ENCODE measurements at regions not wholly inside any gene's neighbourhood (a gene's known extent, or its start where the extent isn't known, plus 50 kb on each side); places are given as distances from the start of the nearest gene placed in this dataset.
"Not testable (repeated sequence)": the region's sequence is repeated elsewhere in the genome, so short reads cannot be mapped to it uniquely, and the experiment has no call there.

DNA sequence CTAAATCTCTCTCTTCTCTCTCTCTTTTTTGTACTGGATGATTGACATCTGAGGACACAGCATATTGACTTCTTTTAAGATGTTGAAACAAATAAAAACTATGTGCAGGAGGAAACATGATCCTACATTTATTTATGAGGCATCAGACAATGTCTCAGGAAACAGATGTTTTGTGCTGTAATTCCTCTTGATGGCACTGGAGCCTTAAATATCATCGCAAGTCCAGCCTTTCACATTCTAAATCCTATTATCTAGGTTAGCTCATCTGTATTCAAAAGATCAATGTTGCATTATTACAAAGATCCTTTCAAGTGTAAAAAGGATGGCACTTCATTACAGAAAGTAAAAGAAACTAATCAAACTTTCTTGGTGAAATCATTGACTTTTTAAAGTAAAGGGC is 63.9 kb downstream of the MAT2B start:
- DNase-seq (ENCODE audit: low read depth in 3 of 3), result no peak

DNA sequence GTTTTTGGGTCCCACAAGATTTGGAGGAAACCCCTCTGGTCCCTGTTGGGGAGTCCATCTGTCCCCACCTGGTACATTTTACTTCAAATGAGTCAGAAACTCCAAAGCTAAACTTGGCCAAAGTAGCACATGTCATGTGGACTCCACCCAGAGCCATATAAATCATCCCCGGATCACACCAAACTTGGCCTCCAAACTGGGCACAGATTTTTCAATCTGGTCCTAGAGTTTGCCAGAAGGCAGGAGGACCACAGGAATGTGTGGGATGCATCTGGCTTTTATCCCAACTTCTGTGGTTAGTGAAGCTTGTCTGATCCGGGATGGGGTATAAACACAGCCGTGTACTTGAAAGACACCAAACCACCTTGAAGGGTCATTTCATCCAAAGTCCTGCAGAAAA is 66.3 kb downstream of the MAT2B start:
- no peak for DNase-seq (ENCODE audit: low read depth in 3 of 3)

DNA sequence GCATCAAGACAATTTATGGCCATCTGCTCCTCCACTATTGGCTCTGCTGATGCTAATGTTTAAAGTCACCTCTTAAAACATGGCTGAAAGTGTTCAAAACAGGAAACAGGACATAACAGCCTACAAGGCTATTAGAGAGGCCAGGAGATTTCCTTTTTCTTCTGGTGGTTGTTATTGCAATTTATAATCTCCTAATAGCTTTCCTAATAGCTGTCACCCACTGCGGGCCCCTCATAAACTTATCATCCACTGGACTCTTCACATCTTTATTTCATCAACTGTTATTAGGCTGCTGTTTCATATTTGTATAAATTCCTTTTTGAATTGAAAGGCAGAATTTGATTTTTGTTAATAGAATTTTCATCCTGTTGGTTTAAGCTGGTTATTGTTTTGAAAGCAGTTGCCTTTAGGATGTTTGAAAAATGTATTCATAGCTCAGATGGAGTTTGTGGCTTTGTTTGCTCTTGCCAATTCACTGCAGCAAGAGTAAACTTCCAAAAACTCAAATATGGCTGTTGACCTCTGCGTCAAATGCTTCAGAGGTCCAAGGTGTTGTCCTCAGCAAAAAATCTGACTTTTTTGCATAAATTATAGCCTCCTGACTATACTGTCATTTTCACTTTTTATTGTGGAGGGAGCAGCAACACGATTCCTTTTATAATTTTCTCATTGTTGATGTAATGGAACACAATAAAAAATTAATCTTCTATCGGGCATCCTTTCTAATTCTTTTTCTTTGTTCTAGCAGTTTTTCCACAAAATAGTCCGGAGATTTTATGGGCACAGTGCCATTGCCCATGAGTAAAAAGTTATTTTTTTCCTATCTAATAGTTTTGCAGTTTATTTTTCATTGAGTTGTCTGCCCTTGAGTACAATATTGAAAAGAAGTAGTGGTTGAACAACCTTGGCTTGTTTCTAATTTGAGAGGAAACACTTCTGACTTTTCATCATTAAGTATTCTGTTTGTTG is 69.3 kb downstream of the MAT2B start:
- DNase-seq (ENCODE audit: low read depth in 3 of 3), result no peak

DNA sequence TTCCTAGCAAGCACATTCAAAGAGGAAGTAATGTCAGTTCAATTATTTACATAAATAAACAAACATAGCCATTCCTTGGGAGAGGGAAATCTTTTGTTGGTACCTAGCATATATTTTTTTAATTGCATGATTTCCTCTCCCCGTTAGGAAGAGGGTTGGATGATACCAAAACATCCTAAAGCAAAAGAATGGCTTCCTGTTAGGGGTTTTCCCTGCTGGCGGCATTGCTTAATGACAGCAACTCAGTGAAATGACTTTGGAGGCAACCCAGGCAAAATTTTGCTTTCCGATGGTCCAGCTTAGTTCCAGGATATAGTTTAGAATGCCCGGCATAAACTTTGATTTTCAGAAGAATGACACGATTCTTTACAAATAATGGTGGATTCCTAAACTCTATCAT is 73.2 kb downstream of the MAT2B start:
- no peak for DNase-seq (ENCODE audit: low read depth in 3 of 3)

DNA sequence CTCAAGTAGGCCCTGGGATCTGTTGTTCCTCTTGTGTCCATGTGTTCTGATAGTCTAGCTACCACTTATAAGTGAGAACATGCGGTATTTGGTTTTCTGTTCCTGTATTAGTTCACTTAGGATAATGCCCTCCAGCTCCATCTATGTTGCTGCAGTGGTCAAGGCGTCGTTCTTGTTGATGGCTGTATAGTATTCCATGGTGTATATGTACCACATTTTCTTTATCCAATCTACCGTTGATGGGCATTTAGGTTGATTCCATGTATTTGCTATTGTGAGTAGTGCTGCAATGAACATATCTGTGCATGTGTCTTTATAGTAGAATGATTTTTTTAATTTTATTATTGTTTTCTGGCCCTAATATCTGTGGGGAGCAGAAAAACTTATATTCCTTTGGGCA is 74.3 kb downstream of the MAT2B start:
- DNase-seq (ENCODE audit: low read depth in 3 of 3), result no peak

DNA sequence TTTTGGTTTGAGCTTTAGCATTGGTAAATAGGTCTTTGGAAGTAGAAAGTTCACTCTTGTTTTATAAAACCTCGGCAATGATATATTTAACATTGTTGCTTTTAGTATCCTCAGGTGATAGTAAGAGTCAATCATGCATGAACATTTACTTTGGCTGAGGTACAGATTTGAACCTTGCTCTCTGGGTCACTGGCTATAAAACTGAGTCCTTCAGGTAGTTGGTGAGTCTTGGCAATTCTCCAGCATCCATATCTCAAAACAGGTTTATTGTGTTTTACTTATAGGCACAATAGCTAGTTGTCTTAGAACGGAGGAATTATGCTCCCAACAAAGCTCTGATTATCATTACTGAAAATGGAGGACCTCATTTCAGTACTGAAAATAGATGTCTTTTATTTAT is 75.1 kb downstream of the MAT2B start:
- no peak for DNase-seq (ENCODE audit: low read depth in 3 of 3)

DNA sequence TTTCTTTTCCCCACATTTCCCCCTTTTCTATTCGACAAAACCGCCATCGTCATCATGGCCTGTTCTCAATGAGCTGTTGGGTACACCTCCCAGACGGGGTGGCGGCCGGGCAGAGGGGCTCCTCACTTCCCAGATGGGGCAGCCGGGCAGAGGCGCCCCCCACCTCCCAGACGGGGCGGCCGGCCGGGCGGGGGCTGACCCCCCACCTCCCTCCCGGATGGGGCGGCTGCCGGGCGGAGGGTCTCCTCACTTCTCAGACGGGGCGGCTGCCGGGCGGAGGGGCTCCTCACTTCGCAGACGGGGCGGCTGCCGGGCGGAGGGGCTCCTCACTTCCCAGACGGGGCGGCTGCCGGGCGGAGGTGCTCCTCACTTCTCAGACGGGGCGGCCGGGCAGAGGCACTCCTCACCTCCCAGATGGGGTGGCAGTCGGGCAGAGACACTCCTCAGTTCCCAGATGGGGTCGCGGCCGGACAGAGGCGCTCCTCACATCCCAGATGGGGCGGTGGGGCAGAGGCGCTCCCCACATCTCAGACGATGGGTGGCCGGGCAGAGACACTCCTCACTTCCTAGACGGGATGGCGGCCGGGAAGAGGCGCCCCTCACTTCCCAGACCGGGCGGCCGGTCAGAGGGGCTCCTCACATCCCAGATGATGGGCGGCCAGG is 78.2 kb downstream of the MAT2B start:
- DNase-seq (ENCODE audit: low read depth in 3 of 3), result not testable (repeated sequence)

DNA sequence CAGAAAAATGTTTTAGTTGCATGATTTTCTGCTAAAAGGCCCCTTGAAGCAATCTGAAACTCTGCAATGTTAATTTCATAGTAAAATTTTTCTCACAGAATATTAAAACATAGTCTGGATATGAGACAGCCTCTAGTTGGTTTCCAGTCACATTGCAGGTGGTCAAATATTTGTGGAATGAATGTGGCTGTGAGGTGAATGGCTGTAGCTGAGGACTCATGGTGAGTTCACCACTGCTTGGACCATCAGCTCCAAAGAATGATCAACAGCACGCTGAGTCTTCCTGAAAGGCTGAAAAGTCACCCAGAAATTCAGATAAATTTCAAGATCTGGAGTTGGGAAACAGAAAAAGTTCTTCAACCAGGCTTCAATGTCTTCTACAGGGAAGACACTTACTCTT is 79.8 kb downstream of the MAT2B start:
- no peak for DNase-seq (ENCODE audit: low read depth in 3 of 3)

DNA sequence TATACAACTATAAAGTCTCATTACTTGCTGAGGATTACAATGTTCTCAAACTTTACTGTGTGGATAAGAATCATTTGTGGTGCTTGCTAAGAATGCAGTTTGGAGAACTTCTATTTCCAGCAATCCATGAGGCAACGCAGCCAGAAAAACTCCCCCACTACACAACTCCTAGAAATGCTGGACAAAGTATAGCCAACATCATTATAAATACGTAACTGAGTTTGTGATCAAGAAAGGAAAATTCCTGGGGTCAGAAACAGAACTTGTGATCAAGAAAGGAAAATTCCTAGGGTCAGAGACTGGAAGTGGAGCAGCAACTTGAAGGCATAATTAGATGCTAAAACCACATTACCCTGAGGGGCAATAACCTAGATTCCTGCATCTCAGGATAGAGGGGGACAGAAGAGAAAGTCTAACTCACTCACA is 81.1 kb downstream of the MAT2B start:
- DNase-seq (ENCODE audit: low read depth in 3 of 3), result no peak

DNA sequence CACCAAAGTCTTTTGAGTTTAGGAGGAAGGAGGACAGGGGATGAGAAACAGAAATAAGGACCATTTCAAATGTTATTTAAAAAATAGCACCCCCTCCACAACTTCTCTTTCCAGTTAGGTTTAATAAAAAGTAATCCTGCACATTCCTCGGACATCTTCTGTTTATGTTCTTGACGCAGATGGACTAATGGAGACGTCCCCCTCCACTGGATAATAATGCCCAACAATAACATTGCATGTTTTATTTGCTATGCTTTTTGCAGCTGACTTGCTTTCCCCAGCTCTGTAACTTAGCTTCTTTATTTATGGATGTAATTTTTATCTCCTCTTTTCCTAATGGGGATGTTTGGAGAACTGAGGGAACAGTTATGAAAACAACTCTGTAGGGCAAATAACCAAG is 89.5 kb downstream of the MAT2B start:
- DNase-seq (ENCODE audit: low read depth in 3 of 3), result no peak

DNA sequence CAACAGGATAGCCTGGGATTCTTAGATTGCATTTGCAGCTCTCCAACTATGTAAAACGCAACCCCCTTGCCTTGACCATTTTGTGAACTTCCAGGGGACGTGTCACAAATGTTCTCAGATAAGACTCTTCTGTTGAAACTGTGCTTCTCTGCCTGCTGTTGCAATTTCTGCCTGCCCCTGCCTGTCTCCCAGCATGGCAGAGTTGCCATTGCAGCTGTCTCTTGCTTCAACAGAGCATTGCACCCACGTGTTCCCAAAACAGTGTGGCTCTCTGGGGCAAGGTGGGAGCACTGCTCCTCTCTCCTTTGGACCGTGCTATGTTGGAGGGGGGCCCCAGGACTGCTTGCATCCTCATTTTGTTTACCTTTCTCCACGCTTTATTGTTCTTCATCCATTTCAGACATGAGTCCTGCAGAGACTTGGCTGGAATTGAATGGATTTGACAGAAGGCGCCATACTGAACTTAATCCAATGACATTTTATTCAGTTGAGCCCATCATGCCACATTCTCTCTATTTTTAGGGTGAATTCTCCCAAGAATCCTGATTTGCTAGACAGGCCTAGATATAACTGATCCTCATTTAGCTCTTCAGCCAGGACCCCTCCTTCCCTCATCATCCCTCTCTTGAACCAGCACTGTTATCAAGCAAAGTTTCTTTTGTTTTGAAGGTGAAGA is 90.7 kb downstream of the MAT2B start:
- no peak for DNase-seq (ENCODE audit: low read depth in 3 of 3)

DNA sequence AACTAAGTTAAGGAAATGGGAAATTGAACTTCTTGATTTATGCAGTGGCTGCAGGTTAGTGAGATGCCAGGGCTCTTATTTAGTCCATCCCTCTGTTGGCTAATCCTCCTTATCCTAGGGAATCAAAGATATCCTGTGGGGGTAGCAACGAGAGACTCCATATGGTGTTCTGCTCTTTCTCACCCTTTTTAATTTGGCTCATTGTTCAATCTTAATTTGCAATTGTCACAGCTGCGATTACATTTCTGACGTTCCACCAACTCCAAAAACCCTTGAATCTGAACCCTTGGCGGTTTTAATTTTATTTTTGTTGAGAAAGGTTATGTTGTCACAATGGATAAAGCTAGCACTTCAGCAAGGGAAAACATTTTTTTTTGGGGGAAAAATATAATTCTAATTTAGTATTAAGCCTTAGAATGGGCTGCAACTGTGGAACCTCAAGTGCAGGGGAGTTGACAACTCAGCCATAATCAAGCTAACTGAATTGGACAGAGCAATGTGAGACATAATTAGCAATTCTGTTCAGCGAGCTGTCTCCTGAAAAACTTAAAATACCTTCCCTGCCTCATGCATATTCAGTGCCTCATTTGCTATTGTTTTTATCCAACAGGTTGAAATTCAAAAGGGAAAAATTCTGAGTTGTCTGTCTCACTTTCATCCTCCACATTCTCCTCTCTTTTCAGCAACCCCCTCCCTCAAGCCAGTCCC is 91.3 kb downstream of the MAT2B start:
- no peak for DNase-seq (ENCODE audit: low read depth in 3 of 3)

DNA sequence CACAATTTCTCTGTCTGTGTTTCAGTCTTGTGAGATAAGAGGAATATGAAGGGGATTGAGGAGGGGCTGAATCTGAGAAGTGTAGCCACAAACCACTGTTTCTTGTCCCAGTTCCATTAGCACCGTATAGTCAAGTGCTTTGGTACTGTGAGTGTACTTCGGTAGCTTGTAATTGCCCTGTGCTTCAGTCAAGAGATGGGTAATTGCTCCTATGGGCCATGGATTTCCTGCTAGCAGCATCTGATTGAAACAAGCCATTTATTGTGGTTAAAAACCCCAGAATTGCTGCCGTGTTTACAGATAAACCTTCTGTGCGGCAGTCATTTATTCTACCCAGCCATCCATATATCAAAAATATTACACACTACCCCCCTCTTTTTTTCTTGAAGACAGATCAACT is 98.6 kb downstream of the MAT2B start:
- no peak for DNase-seq (ENCODE audit: low read depth in 3 of 3)

DNA sequence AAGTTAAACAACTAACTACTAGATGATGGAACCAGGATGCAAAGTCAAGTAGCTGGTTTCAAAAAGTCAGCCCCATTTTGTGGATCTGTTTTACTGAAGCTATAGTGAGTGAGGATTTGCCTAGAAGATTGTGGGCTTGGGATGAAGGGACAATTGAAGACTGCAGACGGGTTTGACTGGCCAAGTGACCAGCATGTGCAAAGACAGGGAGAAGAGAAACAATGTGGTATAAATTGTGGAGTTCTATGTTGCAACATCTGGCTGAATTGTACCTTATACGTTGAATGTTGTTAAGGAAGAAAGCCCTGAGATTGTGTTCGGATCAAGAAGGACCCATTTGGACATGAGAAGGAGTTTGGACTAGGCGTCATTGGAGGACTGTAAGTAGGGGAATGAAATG is 101.8 kb downstream of the MAT2B start:
- DNase-seq (ENCODE audit: low read depth in 3 of 3), result no peak

DNA sequence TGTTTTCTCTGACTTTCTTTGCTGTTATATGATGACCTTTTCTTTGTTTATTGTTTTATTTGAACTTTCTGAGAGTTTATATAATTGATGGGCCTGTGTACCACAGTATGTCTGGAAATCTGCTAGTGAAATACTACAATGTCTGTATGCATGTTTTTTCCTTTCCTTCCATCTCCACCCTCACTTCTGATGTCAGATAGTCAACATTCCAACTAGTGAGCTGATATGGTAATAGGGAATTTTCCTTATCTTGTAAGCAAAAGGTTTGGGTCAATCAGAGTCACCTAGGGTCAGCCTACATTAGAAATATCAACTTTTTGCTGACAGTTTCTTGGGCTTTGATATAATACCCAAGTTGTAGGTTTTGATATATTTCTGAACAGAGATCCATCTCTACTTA is 103.2 kb downstream of the MAT2B start:
- DNase-seq (ENCODE audit: low read depth in 3 of 3), result no peak

DNA sequence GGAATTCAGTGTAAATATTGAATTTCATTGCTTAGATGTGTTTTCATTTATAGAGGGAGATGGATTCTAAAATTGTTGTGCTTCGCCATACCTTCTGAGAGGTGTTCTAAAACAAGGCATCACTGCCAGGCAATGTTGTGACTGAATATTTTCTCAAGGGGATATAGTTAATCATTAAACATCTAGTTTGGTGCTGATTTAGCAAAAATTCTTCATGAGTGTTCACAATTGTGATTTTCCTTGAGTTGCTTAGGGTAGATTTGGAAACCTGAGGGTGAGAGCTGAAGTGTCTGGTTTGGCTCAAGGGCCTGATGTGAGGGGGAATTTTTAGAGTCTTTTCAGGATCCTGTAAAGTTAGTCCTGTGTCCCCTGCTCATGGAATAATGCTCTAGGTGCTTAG is 104.5 kb downstream of the MAT2B start:
- DNase-seq (ENCODE audit: low read depth in 3 of 3), result no peak

DNA sequence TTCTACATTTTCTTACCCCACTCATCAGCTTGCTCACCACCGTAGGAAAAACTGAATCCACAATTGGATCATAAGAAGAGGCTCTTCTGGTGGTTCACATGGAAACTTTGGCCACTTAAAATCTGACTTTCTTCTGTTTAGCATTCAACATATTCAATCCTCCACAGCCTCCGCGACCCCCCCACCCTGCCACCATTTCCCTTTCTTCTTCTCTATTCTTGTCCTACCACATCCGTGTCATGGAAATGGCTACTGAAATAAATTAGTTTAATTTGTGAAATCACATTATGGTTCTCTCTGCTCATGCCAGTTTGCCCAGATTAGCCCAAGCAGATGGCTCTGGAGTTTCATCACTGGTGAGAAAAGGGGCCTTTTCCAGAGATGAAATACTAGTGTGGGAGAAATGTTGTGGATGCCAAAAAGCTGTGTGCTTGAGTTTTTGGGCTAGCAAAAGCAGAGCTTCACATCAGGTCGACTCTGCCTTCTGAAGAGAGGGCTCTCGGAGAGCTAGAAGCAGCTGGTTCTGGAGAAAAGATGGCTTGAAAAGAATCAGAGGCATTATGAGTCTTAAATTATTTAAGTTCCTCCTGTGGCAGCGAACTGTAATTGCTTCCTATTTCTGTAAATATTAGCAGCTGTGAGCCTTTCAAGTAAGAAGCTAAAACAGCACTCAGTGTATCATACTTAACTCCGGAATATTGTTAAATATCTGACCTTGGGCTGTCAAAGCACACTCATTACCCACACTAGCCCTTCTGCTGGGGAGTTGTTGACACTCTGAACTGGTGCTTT is 107.1 kb downstream of the MAT2B start:
- no peak for DNase-seq (ENCODE audit: low read depth in 3 of 3)

DNA sequence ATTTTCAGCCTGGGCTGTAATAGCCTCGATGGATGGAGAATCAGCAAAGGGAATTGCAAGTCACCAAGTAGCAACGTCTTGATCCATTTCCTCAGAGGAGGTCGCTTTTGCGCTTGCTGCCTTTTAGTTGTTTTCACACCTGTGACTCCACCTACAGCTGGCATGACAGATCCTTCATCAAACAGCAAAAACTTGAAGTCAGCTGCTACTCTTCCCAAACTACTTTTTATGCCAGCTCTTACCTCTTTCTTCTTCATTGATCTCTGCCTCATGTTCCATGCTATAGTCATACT is 107.7 kb downstream of the MAT2B start:
- no peak for DNase-seq (ENCODE audit: low read depth in 3 of 3)

DNA sequence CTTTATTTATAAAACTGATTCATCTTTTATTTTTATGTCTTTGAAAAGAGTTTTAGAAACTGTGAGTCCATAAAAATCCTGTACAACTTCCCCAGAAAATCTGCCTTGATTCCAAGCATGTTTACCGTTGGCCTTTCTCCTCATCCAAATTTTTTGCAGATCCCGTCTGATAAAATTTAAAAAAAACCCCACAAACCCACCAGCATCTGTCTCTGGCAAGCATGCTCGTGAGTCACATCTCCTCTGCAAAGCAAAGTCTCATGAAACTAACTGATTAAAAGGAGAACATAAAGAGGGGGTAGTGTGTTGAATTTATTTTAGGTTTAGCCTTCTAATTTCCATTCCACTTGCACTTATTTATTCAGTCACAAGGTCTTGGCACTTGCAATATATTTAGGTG is 109.4 kb downstream of the MAT2B start:
- DNase-seq (ENCODE audit: low read depth in 3 of 3), result no peak

DNA sequence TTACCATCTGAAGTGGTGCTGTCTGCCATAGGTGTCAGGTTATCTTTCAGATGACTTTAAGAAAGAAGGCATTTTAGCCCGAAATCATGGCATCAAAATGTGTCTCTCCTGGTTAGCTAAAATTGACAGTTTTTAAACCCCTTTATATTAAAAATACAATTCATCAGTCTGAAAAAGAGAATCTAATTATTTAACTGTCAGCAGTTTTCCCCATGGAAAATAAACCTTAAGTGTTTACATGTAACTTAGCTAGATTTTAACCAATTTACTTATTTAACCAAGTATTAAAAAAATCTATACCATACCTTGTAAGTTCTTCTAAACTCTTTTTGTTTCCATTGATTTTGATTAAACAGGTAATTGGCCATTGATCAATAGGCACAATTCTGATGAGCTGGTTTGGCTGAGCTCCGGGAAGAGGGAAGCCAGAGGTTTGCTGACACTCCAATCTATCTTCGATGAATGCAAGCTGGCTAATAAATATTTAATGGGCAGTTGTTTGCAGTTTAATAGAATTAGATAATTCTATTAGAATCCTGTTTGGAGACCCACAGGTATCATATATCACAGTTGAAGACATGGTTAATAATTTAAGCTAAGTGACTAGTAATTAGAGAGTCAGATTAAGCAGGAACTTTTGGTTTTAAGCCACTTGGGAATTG is 114.0 kb downstream of the MAT2B start:
- DNase-seq (ENCODE audit: low read depth in 3 of 3), result no peak

DNA sequence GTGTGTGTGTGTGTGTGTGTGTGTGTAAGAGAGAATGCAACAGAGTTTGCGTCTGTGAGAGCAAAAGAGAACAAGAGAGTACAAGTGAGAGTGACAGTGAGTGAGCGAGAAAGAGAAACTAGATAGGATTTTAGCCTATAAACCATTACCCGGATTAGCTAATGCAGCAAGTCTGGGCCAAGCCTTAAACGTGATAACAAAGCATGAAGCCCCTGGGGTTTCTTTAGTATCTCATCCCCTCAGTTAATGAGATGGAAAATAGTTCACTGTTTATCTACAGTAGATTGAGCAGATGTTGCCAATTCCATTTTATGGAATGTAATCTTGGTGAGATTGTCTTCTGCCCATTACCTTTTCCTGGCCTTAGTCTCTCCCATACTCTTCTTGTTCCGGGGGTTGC is 114.5 kb downstream of the MAT2B start:
- DNase-seq (ENCODE audit: low read depth in 3 of 3), result no peak
